AG04450 (cell line): ENCODE measurements at regions not wholly inside any gene's neighbourhood (a gene's known extent, or its start where the extent isn't known, plus 50 kb on each side); places are given as distances from the start of the nearest gene placed in this dataset.

Experiments
- CTCF ChIA-PET: fragments of 300-600, 350-600 bp; formaldehyde crosslinking; extraction: SDS; loops from one replicate; lab custom pipeline; 2022; ENCODE audit warnings: antibody characterized with exemption, inconsistent platforms; lab: Charles Lee
- POLR2A ChIA-PET: fragments of 350-600 bp; formaldehyde crosslinking; extraction: SDS; loops from one replicate; lab custom pipeline; 2021; ENCODE audit warnings: antibody characterized with exemption, inconsistent platforms; lab: Yijun Ruan, JAX
- DNase-seq: peaks from one replicate; pipeline ENCODE4 v3.0.0-alpha.2; 2011; ENCODE audit warnings: low read depth, low spot score
- H3K27ac ChIP-seq: one replicate; pipeline ENCODE4 v1.5.1; 2012; ENCODE audit warnings: low read depth, low read length, control low read depth
- H3K27me3 ChIP-seq: one replicate; pipeline ENCODE4 v1.6.0; 2012; ENCODE audit warnings: low read length; ENCODE audit not compliant: control insufficient read depth, insufficient read depth
- H3K4me3 ChIP-seq: 2 replicates; pipeline ENCODE4 v1.5.1; 2011; ENCODE audit warnings: mild to moderate bottlenecking, low read depth, low read length, control low read depth
- H3K9me3 ChIP-seq: 2 replicates; pipeline ENCODE4 v1.5.1; 2012; ENCODE audit warnings: low read length; ENCODE audit not compliant: control insufficient read depth, insufficient read depth
- TF ChIP-seq, protein P1 (sequence below): IDR thresholded peaks from 2 replicates; pipeline ENCODE4 v1.5.1; 2011; ENCODE audit warnings: low read depth, low read length, control low read depth, inconsistent platforms

DNA sequence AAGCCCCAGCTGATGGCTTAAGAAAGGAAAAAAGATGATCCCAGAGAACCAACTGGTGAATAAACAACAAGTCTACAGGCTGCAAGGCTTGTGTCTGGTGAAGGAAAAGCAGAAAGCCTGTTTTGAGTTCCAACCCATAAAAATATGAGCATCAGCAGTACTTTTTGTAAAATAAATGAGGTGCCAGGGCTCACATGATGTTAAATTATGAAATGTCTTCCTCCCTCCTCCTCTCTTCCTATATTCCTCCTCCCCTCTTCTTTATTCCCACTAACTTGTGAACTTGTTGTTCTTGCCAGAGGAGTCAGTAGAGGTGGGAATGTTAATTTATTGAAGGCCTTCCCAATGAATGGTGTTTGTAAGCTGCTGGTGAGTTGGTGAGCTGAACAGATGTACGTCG, 212.2 kb upstream of the CDH11 start:
- ChIA-PET CTCF (no interaction called here), POLR2A (no interaction called here)
- H3K9me3 ChIP-seq, result no peaks in the 10 kb centered on the region
- no peaks in the 10 kb centered on the region for H3K27me3 ChIP-seq
- no peak for DNase-seq
- TF ChIP-seq, protein P1, sequence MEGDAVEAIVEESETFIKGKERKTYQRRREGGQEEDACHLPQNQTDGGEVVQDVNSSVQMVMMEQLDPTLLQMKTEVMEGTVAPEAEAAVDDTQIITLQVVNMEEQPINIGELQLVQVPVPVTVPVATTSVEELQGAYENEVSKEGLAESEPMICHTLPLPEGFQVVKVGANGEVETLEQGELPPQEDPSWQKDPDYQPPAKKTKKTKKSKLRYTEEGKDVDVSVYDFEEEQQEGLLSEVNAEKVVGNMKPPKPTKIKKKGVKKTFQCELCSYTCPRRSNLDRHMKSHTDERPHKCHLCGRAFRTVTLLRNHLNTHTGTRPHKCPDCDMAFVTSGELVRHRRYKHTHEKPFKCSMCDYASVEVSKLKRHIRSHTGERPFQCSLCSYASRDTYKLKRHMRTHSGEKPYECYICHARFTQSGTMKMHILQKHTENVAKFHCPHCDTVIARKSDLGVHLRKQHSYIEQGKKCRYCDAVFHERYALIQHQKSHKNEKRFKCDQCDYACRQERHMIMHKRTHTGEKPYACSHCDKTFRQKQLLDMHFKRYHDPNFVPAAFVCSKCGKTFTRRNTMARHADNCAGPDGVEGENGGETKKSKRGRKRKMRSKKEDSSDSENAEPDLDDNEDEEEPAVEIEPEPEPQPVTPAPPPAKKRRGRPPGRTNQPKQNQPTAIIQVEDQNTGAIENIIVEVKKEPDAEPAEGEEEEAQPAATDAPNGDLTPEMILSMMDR, result no peak
- H3K27ac ChIP-seq, result no peak overlapping the region
- no peak overlapping the region for H3K4me3 ChIP-seq

DNA sequence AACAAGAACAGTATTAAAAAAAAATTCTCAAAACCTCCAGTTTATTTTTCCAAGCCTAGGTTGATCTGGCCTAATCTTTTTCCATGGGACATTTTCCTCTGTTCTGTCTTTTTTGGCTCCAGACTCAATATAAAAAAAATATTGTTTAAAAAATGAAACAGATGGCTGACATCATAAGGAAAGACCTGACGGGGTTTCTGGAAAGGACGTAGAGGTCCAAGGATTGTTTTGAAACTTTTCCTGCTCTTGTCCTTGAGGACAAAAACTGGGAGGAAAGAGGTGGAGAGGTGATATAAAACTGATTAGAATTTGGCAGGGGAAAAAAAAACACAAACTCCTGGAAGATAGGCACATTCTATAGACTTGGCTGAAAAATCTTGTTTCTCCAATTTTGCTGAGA, 211.4 kb upstream of the CDH11 start:
- Histone ChIP-seq H3K27ac (no peak overlapping the region), H3K27me3 (no peaks in the 10 kb centered on the region), H3K4me3 (no peak overlapping the region), H3K9me3 (no peaks in the 10 kb centered on the region)
- ChIA-PET POLR2A (no interaction called here), CTCF (no interaction called here)
- TF ChIP-seq, protein P1, result no peak
- no peak for DNase-seq

DNA sequence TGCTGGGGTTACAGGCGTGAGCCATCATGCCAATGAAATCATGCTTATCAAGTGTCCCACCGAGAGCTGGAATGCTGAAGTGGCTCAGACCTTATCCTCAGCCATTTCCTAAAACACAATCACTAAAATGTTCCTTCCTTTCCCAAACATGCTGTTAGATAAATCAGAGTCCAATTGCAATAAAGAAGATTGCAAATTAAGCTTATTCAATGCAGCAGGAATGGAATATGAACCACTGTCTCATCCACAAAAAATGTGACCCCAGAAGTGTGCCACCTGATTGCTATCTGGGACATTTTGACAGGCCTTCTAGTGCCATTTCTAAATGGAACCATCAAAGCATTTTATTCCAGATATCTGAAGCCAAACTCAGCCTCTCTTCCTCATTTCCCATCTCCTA, 205.5 kb upstream of the CDH11 start:
- Histone ChIP-seq H3K4me3 (no peak overlapping the region), H3K9me3 (no peaks in the 10 kb centered on the region), H3K27me3 (no peaks in the 10 kb centered on the region), H3K27ac (no peak overlapping the region)
- ChIA-PET CTCF (interaction anchor here (1.4 kb wide), 1 partner anchor 12 kb away, joined by 4 read pairs; no protein-coding TSS in a partner anchor), POLR2A (no interaction called here)
- DNase-seq, result no peak
- TF ChIP-seq, protein P1, result no peak

DNA sequence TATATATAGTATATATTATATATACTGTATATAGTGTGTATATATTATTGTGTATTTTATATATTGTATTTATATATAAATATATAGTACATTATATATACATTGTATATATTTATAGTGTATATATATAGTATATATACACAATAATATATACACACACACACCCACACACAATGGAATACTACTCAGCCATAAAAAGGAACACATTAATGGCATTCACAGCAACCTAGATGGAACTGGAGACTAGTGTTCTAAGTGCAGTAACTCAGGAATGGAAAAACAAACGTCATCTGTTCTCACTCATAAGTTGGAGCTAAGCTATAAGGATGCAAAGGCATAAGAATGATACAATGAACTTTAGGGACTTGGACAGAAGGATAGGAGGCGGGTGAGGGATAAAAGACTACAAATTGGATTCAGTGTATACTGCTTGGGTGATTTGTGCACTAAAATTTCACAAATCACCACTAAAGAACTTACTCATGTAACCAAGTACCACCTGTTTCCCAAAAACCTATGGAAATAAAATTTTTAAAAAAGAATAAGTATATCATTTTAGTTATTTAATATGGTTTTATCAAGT, 201.9 kb upstream of the CDH11 start:
- H3K4me3 ChIP-seq, result no peak overlapping the region
- no peaks in the 10 kb centered on the region for H3K27me3 ChIP-seq
- no peaks in the 10 kb centered on the region for H3K9me3 ChIP-seq
- TF ChIP-seq, protein P1, result no peak
- POLR2A ChIA-PET, result no interaction called here
- no peak for DNase-seq
- no peak overlapping the region for H3K27ac ChIP-seq
- CTCF ChIA-PET, result no interaction called here

DNA sequence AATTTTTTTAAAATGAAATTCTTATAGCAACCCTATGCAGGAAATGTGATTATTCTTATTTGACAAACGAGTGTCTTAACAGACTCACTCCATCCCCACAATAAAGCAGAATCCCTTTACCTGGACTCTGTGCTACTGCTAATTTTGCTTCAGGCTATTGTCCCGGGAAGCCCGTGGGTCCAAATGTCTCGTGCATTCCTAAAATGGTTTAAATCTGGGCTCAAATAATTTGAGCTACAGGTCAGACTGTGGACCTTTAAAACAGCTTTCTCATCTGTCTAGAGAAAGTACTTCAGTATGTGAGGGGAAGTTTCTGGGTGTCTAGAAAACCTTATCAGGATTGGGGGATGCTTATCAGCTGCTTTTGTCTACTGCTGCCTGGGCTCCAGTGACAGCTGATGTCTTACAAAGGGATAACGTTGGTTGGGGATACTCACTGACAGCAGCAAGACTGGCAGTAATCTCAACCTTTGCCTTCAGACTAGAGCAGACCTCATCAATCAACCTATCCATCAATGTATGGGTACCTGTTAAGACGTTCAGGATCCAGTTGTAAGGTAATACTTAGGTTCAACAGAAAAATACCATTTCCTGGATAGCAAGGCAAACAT, 197.9 kb upstream of the CDH11 start:
- Histone ChIP-seq H3K27ac (no peak overlapping the region), H3K27me3 (no peaks in the 10 kb centered on the region), H3K4me3 (no peak overlapping the region), H3K9me3 (peaks cover 5% of the 10 kb centered on the region; the same call in 1 of the 2 replicates)
- no peak for DNase-seq
- POLR2A ChIA-PET, result no interaction called here
- TF ChIP-seq, protein P1, result no peak
- CTCF ChIA-PET, result no interaction called here
